K562 (cell line): ENCODE measurements at regions not wholly inside any gene's neighbourhood (a gene's known extent, or its start where the extent isn't known, plus 50 kb on each side); places are given as distances from the start of the nearest gene placed in this dataset.

Source experiments
- E2F6 ChIP-seq, 2 experiments: IDR thresholded peaks; 2 replicates each; pipeline ENCODE4 v1.6.1; 2011; ENCODE audit warnings: borderline replicate concordance in 1 of 2, control low read depth in 1 of 2, low read depth in 1 of 2, low read length in 1 of 2, mild to moderate bottlenecking in 1 of 2, mixed read lengths in 1 of 2, moderate library complexity in 1 of 2; ENCODE audit not compliant: insufficient read depth in 1 of 2, insufficient read length in 1 of 2, poor library complexity in 1 of 2, severe bottlenecking in 1 of 2; ENCODE audit errors: extremely low read depth in 1 of 2
- EZH2 ChIP-seq: IDR thresholded peaks from 2 replicates; pipeline ENCODE4 v1.6.1; 2012; ENCODE audit warnings: low read depth, mild to moderate bottlenecking, inconsistent platforms, low read length, borderline replicate concordance
- IRF2 ChIP-seq: sonication (generic); formaldehyde crosslinking; IDR thresholded peaks from 2 replicates; pipeline ENCODE4 v1.8.1; 2022; ENCODE audit warnings: mild to moderate bottlenecking, missing genetic modification reagents
- NUFIP1 ChIP-seq: fragments of 450-650 bp; IDR thresholded peaks from 2 replicates; pipeline ENCODE4 v1.6.1; 2018; ENCODE audit not compliant: partially characterized antibody
- TAF1 ChIP-seq: IDR thresholded peaks from 2 replicates; pipeline ENCODE4 v1.6.1; 2011; ENCODE audit warnings: mild to moderate bottlenecking, low read length, moderate library complexity; ENCODE audit not compliant: insufficient read depth, control insufficient read depth, severe bottlenecking; ENCODE audit errors: extremely low read depth
- TFAM ChIP-seq: fragments of 250-450 bp; sonication (Bioruptor Pico); conservative IDR thresholded peaks from 2 replicates; pipeline ENCODE4 v1.5.0; 2021; ENCODE audit warnings: mild to moderate bottlenecking, moderate library complexity

- no peak for TF ChIP-seq IRF2 (CRISPR knock-in tag)
- no peak for TF ChIP-seq TAF1
- TF ChIP-seq TFAM, result no peak
- TF ChIP-seq E2F6 (IDR thresholded peaks at IDR 0.05; ENCODE audit: borderline replicate concordance in 1 of 2, extremely low read depth in 1 of 2, insufficient read depth in 1 of 2, insufficient read length in 1 of 2, low read depth in 1 of 2, low read length in 1 of 2, poor library complexity in 1 of 2, severe bottlenecking in 1 of 2), result no peak
- TF ChIP-seq EZH2, result no peak
- no peak for TF ChIP-seq NUFIP1
These were observed 77.9 kb downstream of the ANXA1 start for GRCh38 chr9:73229543-73229942.
